GM20431 (cell line): ENCODE measurements at regions not wholly inside any gene's neighbourhood (a gene's known extent, or its start where the extent isn't known, plus 50 kb on each side); places are given as distances from the start of the nearest gene placed in this dataset.

Experiments
- in situ Hi-C: fragments of 300-500 bp; cut with MseI, MboI; formaldehyde crosslinking; loops from one replicate; pipeline ENCODE4 v1.15.0; 2020; ENCODE audit warnings: low sequenced_read_pairs; ENCODE audit not compliant: unreplicated experiment

GRCh38 chr20:60691966-60692615 is 560.0 kb upstream of the CDH4 start:
- in situ Hi-C loops = no loop called here

GRCh38 chr20:60693496-60694133 is 558.4 kb upstream of the CDH4 start:
- in situ Hi-C loops = no loop called here

- in situ Hi-C loops = no loop called here
Observed at GRCh38 chr20:60694763-60695162, 557.3 kb upstream of the CDH4 start.

GRCh38 chr20:60695226-60696000 is 556.6 kb upstream of the CDH4 start:
- in situ Hi-C loops = no loop called here

- in situ Hi-C loops = no loop called here
Observed at GRCh38 chr20:60697252-60697651, 554.8 kb upstream of the CDH4 start.

- in situ Hi-C loops = no loop called here
Observed at GRCh38 chr20:60700728-60701127, 551.3 kb upstream of the CDH4 start.

- in situ Hi-C loops = no loop called here
Observed at GRCh38 chr20:60704147-60704546, 547.9 kb upstream of the CDH4 start.

- in situ Hi-C loops = no loop called here
Observed at GRCh38 chr20:60713396-60713795, 538.7 kb upstream of the CDH4 start.

- in situ Hi-C loops = no loop called here
Observed at GRCh38 chr20:60715172-60715571, 536.9 kb upstream of the CDH4 start.

- in situ Hi-C loops = no loop called here
Observed at GRCh38 chr20:60718743-60719480, 533.1 kb upstream of the CDH4 start.

GRCh38 chr20:60725311-60725906 is 526.7 kb upstream of the CDH4 start:
- in situ Hi-C loops = no loop called here

GRCh38 chr20:60727425-60727824 is 524.6 kb upstream of the CDH4 start:
- in situ Hi-C loops = no loop called here

- in situ Hi-C loops = no loop called here
Observed at GRCh38 chr20:60728705-60729104, 523.4 kb upstream of the CDH4 start.

GRCh38 chr20:60729135-60729900 is 522.7 kb upstream of the CDH4 start:
- in situ Hi-C loops = no loop called here

GRCh38 chr20:60732322-60732721 is 519.7 kb upstream of the CDH4 start:
- in situ Hi-C loops = no loop called here

GRCh38 chr20:60748086-60748485 is 504.0 kb upstream of the CDH4 start:
- in situ Hi-C loops = no loop called here

- in situ Hi-C loops = no loop called here
Observed at GRCh38 chr20:60749804-60750602, 502.1 kb upstream of the CDH4 start.

- in situ Hi-C loops = no loop called here
Observed at GRCh38 chr20:60750909-60751308, 501.2 kb upstream of the CDH4 start.

GRCh38 chr20:60751826-60752225 is 500.2 kb upstream of the CDH4 start:
- in situ Hi-C loops = no loop called here
